Tibial nerve (tissue), 4 donors: ENCODE measurements at regions not wholly inside any gene's neighbourhood (a gene's known extent, or its start where the extent isn't known, plus 50 kb on each side); places are given as distances from the start of the nearest gene placed in this dataset.

Experiments used
- DNase-seq, 2 donors: peaks; one replicate each; pipeline ENCODE4 v3.0.0-alpha.2; 2019; ENCODE audit warnings: low spot score in 2 of 2
- H3K27ac ChIP-seq, 4 donors: fragments of 200-600 bp; sonication (generic) in 3 of 4; one replicate each; pipeline ENCODE4 v1.5.1; 2017 to 2019; ENCODE audit warnings: mild to moderate bottlenecking in 1 of 4
- H3K27me3 ChIP-seq, 2 donors: fragments of 200-600 bp; sonication (generic) in 1 of 2; one replicate each; pipeline versions ENCODE4 v1.5.1 to v1.6.0; 2017 to 2019
- H3K36me3 ChIP-seq, 3 donors: fragments of 200-600 bp; sonication (generic); one replicate each; pipeline ENCODE4 v1.5.1; 2018 to 2019
- H3K4me1 ChIP-seq, 4 donors: fragments of 200-600 bp; sonication (generic) in 3 of 4; one replicate each; pipeline ENCODE4 v1.5.1; 2017 to 2019
- H3K4me3 ChIP-seq, 4 donors: fragments of 200-600 bp; sonication (generic) in 3 of 4; one replicate each; pipeline ENCODE4 v1.5.1; 2017 to 2019; ENCODE audit warnings: mild to moderate bottlenecking in 1 of 4, moderate library complexity in 1 of 4
- H3K9me3 ChIP-seq, 4 donors: fragments of 200-600 bp; sonication (generic) in 3 of 4; one replicate each; pipeline ENCODE4 v1.5.1; 2017 to 2019
- EP300 ChIP-seq, 2 donors: sonication (generic); formaldehyde crosslinking; IDR thresholded peaks; one replicate each; pipeline ENCODE4 v1.6.1; 2017; ENCODE audit warnings: antibody characterized with exemption in 2 of 2, mild to moderate bottlenecking in 1 of 2
- POLR2A ChIP-seq, 2 donors: fragments of 450-650 bp; IDR thresholded peaks; one replicate each; pipeline ENCODE4 v1.6.1; 2017; ENCODE audit warnings: antibody characterized with exemption in 2 of 2, mild to moderate bottlenecking in 2 of 2, moderate library complexity in 2 of 2
- WGBS, 2 donors: methylation state at CpG; one replicate each; pipeline ENCODE4 v1.1.5; 2018; 5-methylcytosine and 5-hydroxymethylcytosine counted together
- TF ChIP-seq, protein P1 (sequence below), 5 experiments: fragments of 200-600 bp in 3 of 5; fragments of 450-650 bp in 2 of 5; sonication (generic) in 3 of 5; IDR thresholded peaks; one replicate each; pipeline ENCODE4 v1.5.1; 2016 to 2019; ENCODE audit warnings: antibody characterized with exemption in 5 of 5, mild to moderate bottlenecking in 3 of 5, moderate library complexity in 2 of 5

DNA sequence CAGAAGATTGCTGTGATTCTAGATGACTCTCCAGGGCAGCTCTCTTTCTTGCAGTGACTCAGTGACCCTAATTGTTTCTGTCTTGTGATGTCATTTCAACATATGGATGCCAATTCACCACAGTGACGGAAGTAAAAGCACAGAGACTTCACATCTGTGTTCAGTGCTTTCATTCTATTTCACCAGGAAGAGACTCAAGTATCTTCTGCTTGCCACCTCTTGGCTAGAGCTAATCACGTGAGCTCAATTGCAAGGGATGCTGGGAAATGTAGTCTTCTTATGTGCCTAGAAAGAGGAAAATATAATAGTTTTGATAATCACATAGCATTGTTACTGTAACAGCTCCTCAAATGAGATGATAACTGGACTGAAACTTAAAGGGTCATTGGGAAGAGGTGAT lies 453.3 kb upstream of the KLF4 start:
- Histone ChIP-seq H3K4me3 (no peak overlapping the region), H3K27me3 (no peaks in the 10 kb centered on the region), H3K9me3 (no peaks in the 10 kb centered on the region), H3K36me3 (no peaks in the 10 kb centered on the region), H3K4me1 (no peaks in the 10 kb centered on the region), H3K27ac (no peak overlapping the region)
- 85 to 91% methylated on average over 2 of the region's 2 CpGs for WGBS, 2 donors
- TF ChIP-seq, protein P1, sequence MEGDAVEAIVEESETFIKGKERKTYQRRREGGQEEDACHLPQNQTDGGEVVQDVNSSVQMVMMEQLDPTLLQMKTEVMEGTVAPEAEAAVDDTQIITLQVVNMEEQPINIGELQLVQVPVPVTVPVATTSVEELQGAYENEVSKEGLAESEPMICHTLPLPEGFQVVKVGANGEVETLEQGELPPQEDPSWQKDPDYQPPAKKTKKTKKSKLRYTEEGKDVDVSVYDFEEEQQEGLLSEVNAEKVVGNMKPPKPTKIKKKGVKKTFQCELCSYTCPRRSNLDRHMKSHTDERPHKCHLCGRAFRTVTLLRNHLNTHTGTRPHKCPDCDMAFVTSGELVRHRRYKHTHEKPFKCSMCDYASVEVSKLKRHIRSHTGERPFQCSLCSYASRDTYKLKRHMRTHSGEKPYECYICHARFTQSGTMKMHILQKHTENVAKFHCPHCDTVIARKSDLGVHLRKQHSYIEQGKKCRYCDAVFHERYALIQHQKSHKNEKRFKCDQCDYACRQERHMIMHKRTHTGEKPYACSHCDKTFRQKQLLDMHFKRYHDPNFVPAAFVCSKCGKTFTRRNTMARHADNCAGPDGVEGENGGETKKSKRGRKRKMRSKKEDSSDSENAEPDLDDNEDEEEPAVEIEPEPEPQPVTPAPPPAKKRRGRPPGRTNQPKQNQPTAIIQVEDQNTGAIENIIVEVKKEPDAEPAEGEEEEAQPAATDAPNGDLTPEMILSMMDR (IDR thresholded peaks at IDR 0.05): no peak
- TF ChIP-seq POLR2A (IDR thresholded peaks at IDR 0.05): no peak
- no peak for TF ChIP-seq EP300 (IDR thresholded peaks at IDR 0.05)
- DNase-seq: no peak

DNA sequence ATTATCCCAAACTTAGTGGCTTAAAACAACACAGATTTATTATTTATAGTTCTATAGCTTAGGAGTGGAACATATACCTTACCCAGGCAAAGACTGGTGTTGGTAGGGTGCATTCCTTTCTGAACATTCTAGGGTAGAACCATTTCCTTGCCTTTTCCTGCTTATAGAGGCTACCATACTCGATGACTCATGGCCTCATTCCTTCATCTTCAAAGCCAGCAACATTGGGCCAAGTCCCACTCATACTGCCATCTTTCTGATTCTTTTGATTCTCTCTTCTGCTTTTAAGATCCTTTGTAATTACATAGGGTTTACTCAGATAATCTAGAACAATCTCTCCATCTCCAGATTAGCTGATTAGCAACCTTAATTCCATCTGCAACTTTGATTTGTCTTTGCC lies 452.7 kb upstream of the KLF4 start:
- no peak for TF ChIP-seq POLR2A (IDR thresholded peaks at IDR 0.05)
- no peak for TF ChIP-seq EP300 (IDR thresholded peaks at IDR 0.05)
- TF ChIP-seq, protein P1 (IDR thresholded peaks at IDR 0.05): no peak
- no peak for DNase-seq
- Histone ChIP-seq H3K4me1 (no peaks in the 10 kb centered on the region), H3K9me3 (no peaks in the 10 kb centered on the region), H3K27ac (no peak overlapping the region), H3K36me3 (no peaks in the 10 kb centered on the region), H3K27me3 (no peaks in the 10 kb centered on the region), H3K4me3 (no peak overlapping the region)
- WGBS, 2 donors: 88 to 97% methylated on average over 1 of the region's 1 CpG

DNA sequence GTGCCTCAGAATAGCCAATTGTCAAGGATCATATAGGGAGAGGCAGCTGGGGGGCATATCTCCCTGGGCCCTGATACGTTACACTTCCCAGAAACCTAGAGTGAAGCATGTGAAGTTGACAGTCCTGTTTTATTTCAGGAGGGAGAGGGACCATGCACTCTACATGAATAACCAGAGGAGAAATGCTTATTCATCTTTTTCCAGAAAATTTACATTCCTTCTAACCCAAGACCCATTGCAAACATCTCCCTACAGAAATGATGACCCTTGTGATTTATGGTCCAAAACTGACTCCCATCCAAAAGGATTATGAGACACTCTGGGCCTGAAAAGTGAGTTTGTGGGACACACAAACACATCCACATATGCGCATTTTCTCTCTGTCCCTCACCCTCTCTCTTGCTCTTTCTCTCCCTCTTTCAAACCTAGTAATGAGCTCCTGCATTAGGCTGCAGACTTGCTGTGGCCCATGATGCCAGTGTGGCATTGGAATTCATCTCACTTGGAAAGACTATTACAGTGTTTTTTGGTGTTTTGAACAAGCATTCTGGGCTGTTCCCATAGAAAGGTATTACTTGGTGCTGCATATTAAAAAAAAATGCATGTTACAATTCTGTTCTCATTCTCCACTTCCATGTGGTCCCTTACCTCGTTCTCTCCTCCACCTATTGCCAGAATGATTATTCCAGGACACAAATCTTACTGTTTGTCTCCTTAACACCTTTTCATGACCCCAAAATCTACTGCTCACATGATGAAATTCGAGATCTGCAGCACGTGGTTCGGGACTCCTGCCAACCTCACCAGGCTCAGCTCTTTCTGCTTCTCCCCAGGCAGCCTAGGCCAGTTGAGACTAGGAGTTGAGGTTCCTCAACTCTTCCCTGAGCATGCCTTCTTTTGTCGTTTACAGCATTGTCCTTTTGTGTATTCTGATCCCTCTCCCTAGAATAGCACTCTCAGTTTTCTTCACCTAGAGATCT lies 451.3 kb upstream of the KLF4 start:
- no peaks in the 10 kb centered on the region for H3K36me3 ChIP-seq
- H3K4me1 ChIP-seq: no peaks in the 10 kb centered on the region
- H3K27me3 ChIP-seq: no peaks in the 10 kb centered on the region
- no peak overlapping the region for H3K4me3 ChIP-seq
- no peak overlapping the region for H3K27ac ChIP-seq
- no peaks in the 10 kb centered on the region for H3K9me3 ChIP-seq
- 64 to 72% methylated on average over 7 of the region's 7 CpGs for WGBS, 2 donors
- DNase-seq: no peak
- TF ChIP-seq EP300 (IDR thresholded peaks at IDR 0.05) (no peak), POLR2A (IDR thresholded peaks at IDR 0.05) (no peak)
- TF ChIP-seq, protein P1 (IDR thresholded peaks at IDR 0.05): no peak

DNA sequence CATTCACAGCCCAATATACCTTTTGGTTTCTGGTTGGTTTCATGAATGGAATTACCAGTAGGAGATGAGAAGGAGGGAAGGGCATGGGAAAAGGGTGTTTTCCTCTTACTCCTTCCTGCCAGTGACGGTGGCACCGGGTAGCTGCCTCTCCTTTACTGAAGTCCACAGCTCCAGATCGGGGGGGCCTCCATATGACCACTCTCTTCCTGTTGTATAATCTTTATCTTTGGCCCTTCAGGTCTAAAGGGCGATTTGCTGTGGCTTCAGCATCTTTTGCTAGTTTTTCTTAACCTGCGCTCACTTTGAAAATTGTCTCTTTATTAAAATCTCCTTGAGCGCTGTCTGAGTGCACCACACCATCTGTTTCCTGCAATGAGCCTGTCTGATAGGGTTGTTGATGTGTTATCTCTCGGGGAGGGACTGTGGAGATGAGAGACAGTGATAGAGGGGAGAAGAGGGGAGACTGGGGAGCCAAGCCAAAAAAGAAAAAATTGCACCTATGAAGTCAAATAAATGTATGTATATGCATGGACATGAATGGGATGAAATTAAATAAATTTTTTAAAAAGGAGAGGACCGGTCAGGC lies 449.3 kb upstream of the KLF4 start:
- no peak overlapping the region for H3K27ac ChIP-seq
- WGBS, 2 donors: 89 to 94% methylated on average over 8 of the region's 8 CpGs

More for the DNA sequence above, 449.3 kb upstream of the KLF4 start:
- H3K36me3 ChIP-seq: no peaks in the 10 kb centered on the region
- DNase-seq: no peak
- no peaks in the 10 kb centered on the region for H3K9me3 ChIP-seq
- TF ChIP-seq EP300 (IDR thresholded peaks at IDR 0.05): no peak
- TF ChIP-seq, protein P1 (IDR thresholded peaks at IDR 0.05): no peak
- no peak for TF ChIP-seq POLR2A (IDR thresholded peaks at IDR 0.05)
- H3K27me3 ChIP-seq: no peaks in the 10 kb centered on the region
- no peaks in the 10 kb centered on the region for H3K4me1 ChIP-seq
- H3K4me3 ChIP-seq: no peak overlapping the region
